B cell (primary cell): ENCODE measurements at regions not wholly inside any gene's neighbourhood (a gene's known extent, or its start where the extent isn't known, plus 50 kb on each side); places are given as distances from the start of the nearest gene placed in this dataset.
"Not testable (repeated sequence)": the region's sequence is repeated elsewhere in the genome, so short reads cannot be mapped to it uniquely, and the experiment has no call there.

Experiments used
- ATAC-seq: fragments of 200-7000 bp; cut with Tn5 transposase; one replicate; pipeline ENCODE4 v1.10.0; 2021; ENCODE audit warnings: low read depth, mild to moderate bottlenecking, moderate number of reproducible peaks, moderate library complexity
- CTCF ChIA-PET: fragments of 350-600 bp; sonication (Branson Sonifier 250); formaldehyde crosslinking; loops from one replicate; lab custom pipeline; 2021; ENCODE audit warnings: antibody characterized with exemption, inconsistent platforms; lab: Charles Lee
- POLR2A ChIA-PET: fragments of 350-600 bp; sonication (Branson Sonifier 250); formaldehyde crosslinking; loops from one replicate; lab custom pipeline; 2021; ENCODE audit warnings: antibody characterized with exemption; lab: Charles Lee
- DNase-seq: peaks from one replicate; pipeline ENCODE4 v3.0.0; 2013
- H2AFZ ChIP-seq: 2 replicates; pipeline ENCODE4 v1.6.1; 2012; ENCODE audit warnings: mild to moderate bottlenecking, low read depth, low read length; ENCODE audit not compliant: insufficient read depth, poor library complexity, severe bottlenecking
- H3K27ac ChIP-seq, 2 donors: 1 replicate in 1 of 2; 2 replicates in 1 of 2; pipeline ENCODE4 v1.5.1; 2012 to 2013; ENCODE audit warnings: low read length in 2 of 2, mild to moderate bottlenecking in 2 of 2, moderate library complexity in 1 of 2
- H3K27me3 ChIP-seq, 4 experiments: fragments of 200-600 bp in 1 of 4; sonication (generic) in 1 of 4; replicated peaks in 1 of 4; 1 replicate in 2 of 4; 2 replicates in 2 of 4; pipeline versions ENCODE4 v1.6.1 to v1.7.0; 2013 to 2016; ENCODE audit warnings: low read length in 3 of 4, mild to moderate bottlenecking in 2 of 4, mixed read lengths in 1 of 4, moderate library complexity in 1 of 4; ENCODE audit not compliant: insufficient read depth in 4 of 4, control insufficient read depth in 3 of 4; ENCODE audit errors: control extremely low read depth in 1 of 4
- H3K36me3 ChIP-seq, 2 experiments: replicated peaks in 1 of 2; 1 replicate in 1 of 2; 2 replicates in 1 of 2; pipeline versions ENCODE4 v1.6.1 to v1.7.1; 2013; ENCODE audit warnings: low read length in 1 of 2; ENCODE audit not compliant: insufficient read depth in 2 of 2, control insufficient read depth in 1 of 2; ENCODE audit errors: control extremely low read depth in 1 of 2, extremely low read depth in 1 of 2
- H3K4me1 ChIP-seq, 2 donors: fragments of 200-600 bp in 1 of 2; sonication (generic) in 1 of 2; 1 replicate in 1 of 2; 2 replicates in 1 of 2; pipeline versions ENCODE4 v1.5.1 to v1.6.1; 2013 to 2017; ENCODE audit warnings: low read length in 2 of 2; ENCODE audit not compliant: control insufficient read depth in 2 of 2, insufficient read depth in 2 of 2
- H3K4me2 ChIP-seq: replicated peaks from 2 replicates; pipeline ENCODE3; 2012; ENCODE audit warnings: mild to moderate bottlenecking, low read depth, low read length; ENCODE audit not compliant: poor library complexity, severe bottlenecking
- H3K4me3 ChIP-seq, 5 experiments: fragments of 200-600 bp in 1 of 5; sonication (generic) in 1 of 5; 1 replicate in 3 of 5; 2 replicates in 2 of 5; pipeline versions ENCODE4 v1.5.1 to v1.7.0; 2011 to 2016; ENCODE audit warnings: low read length in 4 of 5, mild to moderate bottlenecking in 4 of 5, low read depth in 2 of 5, control low read depth in 1 of 5, moderate library complexity in 1 of 5; ENCODE audit not compliant: insufficient read depth in 1 of 5; ENCODE audit errors: control extremely low read depth in 1 of 5, extremely low read depth in 1 of 5
- H3K79me2 ChIP-seq: fragments of 200-600 bp; sonication (generic); one replicate; pipeline ENCODE4 v1.6.0; 2016; ENCODE audit warnings: low read length; ENCODE audit not compliant: control insufficient read depth, insufficient read depth
- H3K9ac ChIP-seq: fragments of 200-600 bp; sonication (generic); 2 replicates; pipeline ENCODE4 v1.6.1; 2017; ENCODE audit warnings: mild to moderate bottlenecking, low read length, moderate library complexity
- H3K9me3 ChIP-seq, 3 donors: one replicate each; pipeline versions ENCODE4 v1.6.1 to v1.7.1; 2013; ENCODE audit warnings: low read length in 2 of 3; ENCODE audit not compliant: control insufficient read depth in 2 of 3, insufficient read depth in 1 of 3; ENCODE audit errors: control extremely low read depth in 1 of 3
- H4K20me1 ChIP-seq: 2 replicates; pipeline ENCODE4 v1.6.0; 2012; ENCODE audit warnings: mild to moderate bottlenecking, low read length; ENCODE audit not compliant: insufficient read depth, control insufficient read depth, poor library complexity, severe bottlenecking
- H3K27ac Mint-ChIP-seq: one replicate; pipeline ENCODE4 v1.8.0; 2021; ENCODE audit warnings: mixed read lengths
- H3K27me3 Mint-ChIP-seq: one replicate; pipeline ENCODE4 v1.8.0; 2021; ENCODE audit warnings: mixed read lengths
- H3K4me1 Mint-ChIP-seq: one replicate; pipeline ENCODE4 v1.8.0; 2021; ENCODE audit warnings: mixed read lengths
- H3K4me3 Mint-ChIP-seq: one replicate; pipeline ENCODE4 v1.8.0; 2021; ENCODE audit warnings: mixed read lengths
- H3K9me3 Mint-ChIP-seq: one replicate; pipeline ENCODE4 v1.8.0; 2022; ENCODE audit warnings: mixed read lengths; ENCODE audit not compliant: insufficient read depth
- EZH2 ChIP-seq: IDR thresholded peaks from 2 replicates; pipeline ENCODE4 v1.6.1; 2012; ENCODE audit warnings: borderline replicate concordance, low read depth, mild to moderate bottlenecking, moderate library complexity, low read length; ENCODE audit not compliant: insufficient read depth, poor library complexity, severe bottlenecking
- WGBS: methylation state at CpG from one replicate; pipeline ENCODE4 v1.1.5; 2013; ENCODE audit warnings: missing lambda C conversion rate; ENCODE audit not compliant: insufficient coverage; 5-methylcytosine and 5-hydroxymethylcytosine counted together
- intact Hi-C: fragments of 100-400 bp; cut with micrococcal nuclease; formaldehyde crosslinking; loops from one replicate; pipeline ENCODE4 v1.10.0; 2022
- TF ChIP-seq, protein P1 (sequence below): fragments of 200-600 bp; IDR thresholded peaks from one replicate; pipeline ENCODE4 v1.8.0; 2022; ENCODE audit warnings: antibody characterized with exemption, mild to moderate bottlenecking

DNA sequence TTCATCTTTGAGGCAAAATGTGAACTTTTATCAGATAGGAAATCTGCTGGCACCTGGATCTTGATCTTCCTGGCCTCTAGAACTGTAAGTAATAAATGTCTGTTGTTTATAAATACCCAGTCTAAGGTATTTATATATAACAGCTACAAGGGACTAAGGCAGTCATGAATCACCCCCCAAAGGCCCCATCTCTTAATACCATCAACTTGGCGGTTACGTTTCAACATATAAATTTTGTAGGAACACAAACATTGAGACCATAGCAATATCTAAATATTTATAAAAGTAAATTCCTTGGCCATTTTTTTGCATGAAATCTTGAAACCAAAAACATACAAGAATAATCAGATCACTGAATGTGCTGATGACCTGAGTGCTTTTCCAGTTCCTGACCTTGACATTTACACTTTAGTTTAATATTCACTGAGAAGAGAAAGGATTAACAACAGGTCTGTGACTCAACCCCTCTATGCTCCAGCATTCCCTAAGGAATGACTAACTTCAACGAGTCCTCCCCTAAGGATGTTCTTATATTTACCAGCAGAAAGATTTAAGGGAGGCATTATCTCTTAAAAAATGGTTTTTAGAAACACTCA, 1438.5 kb upstream of the CELF2 start:
- Mint-ChIP-seq H3K4me3 (no peak overlapping the region), H3K9me3 (no peaks in the 10 kb centered on the region), H3K4me1 (no peaks in the 10 kb centered on the region), H3K27me3 (no peaks in the 10 kb centered on the region), H3K27ac (no peak overlapping the region)
- Histone ChIP-seq H4K20me1 (no peaks in the 10 kb centered on the region), H3K79me2 (no peaks in the 10 kb centered on the region), H3K36me3 (no peaks in the 10 kb centered on the region), H3K9ac (no peak overlapping the region), H2AFZ (no peak overlapping the region), H3K27me3 (no peaks in the 10 kb centered on the region), H3K27ac (no peak overlapping the region), H3K4me1 (no peaks in the 10 kb centered on the region), H3K4me3 (no peak overlapping the region), H3K9me3 (no peaks in the 10 kb centered on the region), H3K4me2 (no peak overlapping the region)
- TF ChIP-seq, protein P1, sequence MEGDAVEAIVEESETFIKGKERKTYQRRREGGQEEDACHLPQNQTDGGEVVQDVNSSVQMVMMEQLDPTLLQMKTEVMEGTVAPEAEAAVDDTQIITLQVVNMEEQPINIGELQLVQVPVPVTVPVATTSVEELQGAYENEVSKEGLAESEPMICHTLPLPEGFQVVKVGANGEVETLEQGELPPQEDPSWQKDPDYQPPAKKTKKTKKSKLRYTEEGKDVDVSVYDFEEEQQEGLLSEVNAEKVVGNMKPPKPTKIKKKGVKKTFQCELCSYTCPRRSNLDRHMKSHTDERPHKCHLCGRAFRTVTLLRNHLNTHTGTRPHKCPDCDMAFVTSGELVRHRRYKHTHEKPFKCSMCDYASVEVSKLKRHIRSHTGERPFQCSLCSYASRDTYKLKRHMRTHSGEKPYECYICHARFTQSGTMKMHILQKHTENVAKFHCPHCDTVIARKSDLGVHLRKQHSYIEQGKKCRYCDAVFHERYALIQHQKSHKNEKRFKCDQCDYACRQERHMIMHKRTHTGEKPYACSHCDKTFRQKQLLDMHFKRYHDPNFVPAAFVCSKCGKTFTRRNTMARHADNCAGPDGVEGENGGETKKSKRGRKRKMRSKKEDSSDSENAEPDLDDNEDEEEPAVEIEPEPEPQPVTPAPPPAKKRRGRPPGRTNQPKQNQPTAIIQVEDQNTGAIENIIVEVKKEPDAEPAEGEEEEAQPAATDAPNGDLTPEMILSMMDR = no peak
- TF ChIP-seq EZH2 = no peak
- ChIA-PET CTCF (no interaction called here), POLR2A (no interaction called here)
- no peak for ATAC-seq
- intact Hi-C loops = no loop called here
- WGBS = no CpG with 5 or more reads among the region's 3 CpGs
- no peak for DNase-seq

DNA sequence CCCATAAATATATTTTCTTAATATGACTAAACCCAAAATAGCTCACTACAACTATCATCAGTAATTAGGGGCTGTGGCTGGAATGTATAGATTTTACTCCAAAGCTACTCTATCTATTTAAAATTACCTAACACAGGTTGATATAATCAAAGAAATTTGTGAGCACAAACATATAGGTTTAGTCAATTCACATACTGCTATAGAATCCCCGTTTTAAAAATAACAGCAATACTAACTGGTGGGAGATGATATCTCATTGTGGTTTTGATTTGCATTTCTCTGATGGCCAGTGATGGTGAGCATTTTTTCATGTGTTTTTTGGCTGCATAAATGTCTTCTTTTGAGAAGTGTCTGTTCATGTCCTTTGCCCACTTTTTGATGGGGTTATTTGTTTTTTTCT, 1434.9 kb upstream of the CELF2 start:
- CTCF ChIA-PET = interaction anchor here (0.6 kb wide), 1 partner anchor 265 kb away, joined by 3 read pairs; no protein-coding TSS in a partner anchor
- intact Hi-C loops = not testable (repeated sequence)

More for the DNA sequence above, 1434.9 kb upstream of the CELF2 start:
- H3K4me3 Mint-ChIP-seq, H3K4me1 Mint-ChIP-seq, H3K27me3 Mint-ChIP-seq, DNase-seq, H3K4me3 ChIP-seq, H3K36me3 ChIP-seq, H3K9me3 ChIP-seq, H4K20me1 ChIP-seq, H3K9me3 Mint-ChIP-seq, H3K9ac ChIP-seq, H3K4me1 ChIP-seq, H3K4me2 ChIP-seq, H2AFZ ChIP-seq, POLR2A ChIA-PET, ATAC-seq, H3K79me2 ChIP-seq, H3K27ac ChIP-seq, H3K27ac Mint-ChIP-seq, H3K27me3 ChIP-seq: not testable (repeated sequence)
- no CpG with 5 or more reads among the region's 1 CpG for WGBS
